Ishikawa (cell line): ENCODE measurements at regions not wholly inside any gene's neighbourhood (a gene's known extent, or its start where the extent isn't known, plus 50 kb on each side); places are given as distances from the start of the nearest gene placed in this dataset.

Source experiments
- CEBPB ChIP-seq: IDR thresholded peaks from 2 replicates; pipeline ENCODE4 v1.6.1; 2012
- CREB1 ChIP-seq: IDR thresholded peaks from 2 replicates; pipeline ENCODE4 v1.6.1; 2012; ENCODE audit warnings: low read depth
- EGR1 ChIP-seq: IDR thresholded peaks from 2 replicates; pipeline ENCODE4 v1.6.1; 2012
- EP300 ChIP-seq: IDR thresholded peaks from 2 replicates; pipeline ENCODE4 v1.6.1; 2012; ENCODE audit warnings: borderline replicate concordance
- FOXM1 ChIP-seq: IDR thresholded peaks from 2 replicates; pipeline ENCODE4 v1.6.1; 2012; ENCODE audit warnings: low read depth, borderline replicate concordance
- NFIC ChIP-seq: IDR thresholded peaks from 2 replicates; pipeline ENCODE4 v1.6.1; 2012
- RAD21 ChIP-seq: IDR thresholded peaks from 2 replicates; pipeline ENCODE4 v1.6.1; 2012; ENCODE audit warnings: low read depth
- TAF1 ChIP-seq: IDR thresholded peaks from 2 replicates; pipeline ENCODE4 v1.6.1; 2012; ENCODE audit warnings: low read depth, mild to moderate bottlenecking
- TCF12 ChIP-seq: IDR thresholded peaks from 2 replicates; pipeline ENCODE4 v1.6.1; 2012; ENCODE audit warnings: low read depth
- TEAD4 ChIP-seq: IDR thresholded peaks from 2 replicates; pipeline ENCODE4 v1.6.1; 2012
- USF1 ChIP-seq: IDR thresholded peaks from 2 replicates; pipeline ENCODE4 v1.6.1; 2012
- YY1 ChIP-seq: IDR thresholded peaks from 2 replicates; pipeline ENCODE4 v1.6.1; 2012; ENCODE audit warnings: low read depth
- ZBTB7A ChIP-seq: IDR thresholded peaks from 2 replicates; pipeline ENCODE4 v1.6.1; 2012; ENCODE audit warnings: low read depth
- TF ChIP-seq, protein P1 (sequence below): IDR thresholded peaks from 2 replicates; pipeline ENCODE4 v1.6.1; 2012; ENCODE audit warnings: low read depth, mild to moderate bottlenecking
- TF ChIP-seq, protein P2 (sequence below): IDR thresholded peaks from 2 replicates; pipeline ENCODE4 v1.6.1; 2012

GRCh38 chr1:228851618-228852017, 116.3 kb downstream of the RHOU start:
- TF ChIP-seq USF1 (no peak), TCF12 (no peak), RAD21 (no peak), YY1 (no peak), EP300 (no peak), NFIC (no peak), FOXM1 (no peak), ZBTB7A (no peak), TEAD4 (no peak), CREB1 (no peak), EGR1 (no peak), TAF1 (no peak)
- TF ChIP-seq, protein P1, sequence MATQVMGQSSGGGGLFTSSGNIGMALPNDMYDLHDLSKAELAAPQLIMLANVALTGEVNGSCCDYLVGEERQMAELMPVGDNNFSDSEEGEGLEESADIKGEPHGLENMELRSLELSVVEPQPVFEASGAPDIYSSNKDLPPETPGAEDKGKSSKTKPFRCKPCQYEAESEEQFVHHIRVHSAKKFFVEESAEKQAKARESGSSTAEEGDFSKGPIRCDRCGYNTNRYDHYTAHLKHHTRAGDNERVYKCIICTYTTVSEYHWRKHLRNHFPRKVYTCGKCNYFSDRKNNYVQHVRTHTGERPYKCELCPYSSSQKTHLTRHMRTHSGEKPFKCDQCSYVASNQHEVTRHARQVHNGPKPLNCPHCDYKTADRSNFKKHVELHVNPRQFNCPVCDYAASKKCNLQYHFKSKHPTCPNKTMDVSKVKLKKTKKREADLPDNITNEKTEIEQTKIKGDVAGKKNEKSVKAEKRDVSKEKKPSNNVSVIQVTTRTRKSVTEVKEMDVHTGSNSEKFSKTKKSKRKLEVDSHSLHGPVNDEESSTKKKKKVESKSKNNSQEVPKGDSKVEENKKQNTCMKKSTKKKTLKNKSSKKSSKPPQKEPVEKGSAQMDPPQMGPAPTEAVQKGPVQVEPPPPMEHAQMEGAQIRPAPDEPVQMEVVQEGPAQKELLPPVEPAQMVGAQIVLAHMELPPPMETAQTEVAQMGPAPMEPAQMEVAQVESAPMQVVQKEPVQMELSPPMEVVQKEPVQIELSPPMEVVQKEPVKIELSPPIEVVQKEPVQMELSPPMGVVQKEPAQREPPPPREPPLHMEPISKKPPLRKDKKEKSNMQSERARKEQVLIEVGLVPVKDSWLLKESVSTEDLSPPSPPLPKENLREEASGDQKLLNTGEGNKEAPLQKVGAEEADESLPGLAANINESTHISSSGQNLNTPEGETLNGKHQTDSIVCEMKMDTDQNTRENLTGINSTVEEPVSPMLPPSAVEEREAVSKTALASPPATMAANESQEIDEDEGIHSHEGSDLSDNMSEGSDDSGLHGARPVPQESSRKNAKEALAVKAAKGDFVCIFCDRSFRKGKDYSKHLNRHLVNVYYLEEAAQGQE = no peak
- TF ChIP-seq, protein P2, sequence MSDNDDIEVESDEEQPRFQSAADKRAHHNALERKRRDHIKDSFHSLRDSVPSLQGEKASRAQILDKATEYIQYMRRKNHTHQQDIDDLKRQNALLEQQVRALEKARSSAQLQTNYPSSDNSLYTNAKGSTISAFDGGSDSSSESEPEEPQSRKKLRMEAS = no peak

GRCh38 chr1:228852024-228852423, 116.7 kb downstream of the RHOU start:
- no peak for TF ChIP-seq CEBPB

GRCh38 chr1:228852511-228853088, 117.3 kb downstream of the RHOU start:
- no peak for TF ChIP-seq FOXM1
- no peak for TF ChIP-seq TEAD4
- TF ChIP-seq, protein P1 = no peak
- TF ChIP-seq TCF12 = no peak
- TF ChIP-seq RAD21 = no peak
- TF ChIP-seq YY1 = no peak
- no peak for TF ChIP-seq USF1
- no peak for TF ChIP-seq CREB1
- TF ChIP-seq, protein P2 = no peak
- TF ChIP-seq TAF1 = no peak
- TF ChIP-seq EGR1 = no peak
- no peak for TF ChIP-seq NFIC
- TF ChIP-seq ZBTB7A = no peak
- no peak for TF ChIP-seq CEBPB
- no peak for TF ChIP-seq EP300

DNA sequence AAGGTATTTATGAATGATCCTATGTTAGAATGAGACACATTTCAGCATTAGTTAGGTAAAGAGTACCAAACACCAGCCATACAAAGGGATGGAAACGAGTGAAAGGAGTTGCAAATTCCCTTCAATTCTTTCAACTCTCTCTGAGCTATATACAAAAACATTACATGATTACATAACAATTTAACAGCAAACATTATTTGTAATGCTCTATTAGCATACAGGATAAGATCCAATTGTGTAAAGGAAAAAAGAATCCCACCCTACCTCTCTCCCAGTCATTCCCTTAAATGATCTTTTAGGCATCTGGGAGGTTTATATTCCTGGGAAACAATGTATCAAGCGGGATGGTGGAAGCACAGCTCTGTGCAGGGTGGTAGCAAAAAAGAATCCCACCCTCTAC, 117.9 kb downstream of the RHOU start:
- TF ChIP-seq USF1 (no peak), FOXM1 (no peak), RAD21 (no peak), YY1 (no peak), TEAD4 (no peak), EGR1 (no peak), EP300 (no peak), ZBTB7A (no peak), TCF12 (no peak), TAF1 (no peak), NFIC (no peak), CEBPB (no peak), CREB1 (no peak)
- TF ChIP-seq, protein P2 = no peak
- TF ChIP-seq, protein P1 = no peak
